Peyer's patch (tissue), 4 donors: ENCODE measurements at regions not wholly inside any gene's neighbourhood (a gene's known extent, or its start where the extent isn't known, plus 50 kb on each side); places are given as distances from the start of the nearest gene placed in this dataset.

Experiments
- POLR2A ChIP-seq, 2 donors: fragments of 450-650 bp; IDR thresholded peaks; one replicate each; pipeline ENCODE4 v1.5.1; 2017; ENCODE audit warnings: antibody characterized with exemption in 2 of 2, mild to moderate bottlenecking in 2 of 2, moderate library complexity in 2 of 2
- TF ChIP-seq, protein P1 (sequence below), 6 experiments: fragments of 450-650 bp in 4 of 6; fragments of 200-600 bp in 2 of 6; sonication (generic) in 1 of 6; IDR thresholded peaks; one replicate each; pipeline ENCODE4 v1.5.1; 2017 to 2019; ENCODE audit warnings: antibody characterized with exemption in 6 of 6, mild to moderate bottlenecking in 3 of 6, moderate library complexity in 1 of 6

- TF ChIP-seq, protein P1, sequence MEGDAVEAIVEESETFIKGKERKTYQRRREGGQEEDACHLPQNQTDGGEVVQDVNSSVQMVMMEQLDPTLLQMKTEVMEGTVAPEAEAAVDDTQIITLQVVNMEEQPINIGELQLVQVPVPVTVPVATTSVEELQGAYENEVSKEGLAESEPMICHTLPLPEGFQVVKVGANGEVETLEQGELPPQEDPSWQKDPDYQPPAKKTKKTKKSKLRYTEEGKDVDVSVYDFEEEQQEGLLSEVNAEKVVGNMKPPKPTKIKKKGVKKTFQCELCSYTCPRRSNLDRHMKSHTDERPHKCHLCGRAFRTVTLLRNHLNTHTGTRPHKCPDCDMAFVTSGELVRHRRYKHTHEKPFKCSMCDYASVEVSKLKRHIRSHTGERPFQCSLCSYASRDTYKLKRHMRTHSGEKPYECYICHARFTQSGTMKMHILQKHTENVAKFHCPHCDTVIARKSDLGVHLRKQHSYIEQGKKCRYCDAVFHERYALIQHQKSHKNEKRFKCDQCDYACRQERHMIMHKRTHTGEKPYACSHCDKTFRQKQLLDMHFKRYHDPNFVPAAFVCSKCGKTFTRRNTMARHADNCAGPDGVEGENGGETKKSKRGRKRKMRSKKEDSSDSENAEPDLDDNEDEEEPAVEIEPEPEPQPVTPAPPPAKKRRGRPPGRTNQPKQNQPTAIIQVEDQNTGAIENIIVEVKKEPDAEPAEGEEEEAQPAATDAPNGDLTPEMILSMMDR (IDR thresholded peaks at IDR 0.05) = no peak
- TF ChIP-seq POLR2A (IDR thresholded peaks at IDR 0.05) = no peak
These were observed 516.3 kb downstream of the SOX5 start for GRCh38 chr12:23433121-23433520.
